Medulla oblongata (tissue), 1 donor: ENCODE measurements at regions not wholly inside any gene's neighbourhood (a gene's known extent, or its start where the extent isn't known, plus 50 kb on each side); places are given as distances from the start of the nearest gene placed in this dataset.
"Not testable (repeated sequence)": the region's sequence is repeated elsewhere in the genome, so short reads cannot be mapped to it uniquely, and the experiment has no call there.

Experiments used
- DNase-seq: peaks from one replicate; pipeline ENCODE4 v3.0.0-alpha.2; 2015; ENCODE audit errors: extremely low spot score

GRCh38 chr12:76664731-76665130 lies 99.2 kb upstream of the ZDHHC17 start:
- DNase-seq: no peak

DNA sequence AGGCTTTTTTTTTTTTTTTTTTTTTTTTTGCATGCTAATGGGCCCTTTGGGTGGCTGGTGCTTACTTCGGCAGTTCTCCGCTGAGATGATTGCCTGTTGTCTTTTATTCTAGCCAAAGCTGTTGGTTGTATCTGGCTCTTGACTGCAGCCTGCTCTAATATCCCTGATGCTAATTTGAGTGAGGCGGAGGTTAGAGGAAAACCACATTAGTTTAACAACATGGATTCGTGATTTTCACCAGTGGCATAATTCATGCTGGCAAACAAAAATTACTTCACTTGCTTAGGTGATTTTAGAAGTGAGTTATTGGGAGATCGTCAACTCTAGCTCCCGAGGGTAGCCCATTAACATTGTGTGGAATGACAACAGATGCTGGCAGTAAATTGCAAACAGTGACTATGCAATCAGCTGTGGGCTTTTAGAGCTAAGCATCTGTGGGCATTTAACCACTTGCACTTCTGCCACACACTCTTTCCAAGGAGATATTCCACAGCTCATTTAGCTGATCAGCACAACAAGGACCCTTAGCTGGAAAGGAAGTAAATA lies 97.6 kb upstream of the ZDHHC17 start:
- no peak for DNase-seq

DNA sequence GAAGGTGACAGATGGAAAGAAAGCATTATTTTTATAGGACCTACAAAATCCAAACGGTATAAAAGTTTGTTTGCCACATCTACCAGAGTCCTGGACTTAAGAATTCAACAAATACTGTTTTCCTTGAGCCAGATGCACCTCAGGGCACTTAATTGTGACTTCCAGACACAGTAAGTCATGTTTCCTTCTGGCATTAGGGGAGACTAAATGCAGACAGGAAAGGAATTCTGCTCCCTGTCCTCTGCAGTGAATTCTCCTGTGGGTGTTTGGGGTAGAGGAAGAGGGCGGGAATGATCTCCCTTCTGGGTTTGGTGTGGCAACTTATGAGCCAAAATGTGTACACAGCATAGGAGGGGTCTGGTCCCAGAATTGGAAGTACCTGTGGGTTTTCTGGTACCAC lies 93.9 kb upstream of the ZDHHC17 start:
- no peak for DNase-seq

DNA sequence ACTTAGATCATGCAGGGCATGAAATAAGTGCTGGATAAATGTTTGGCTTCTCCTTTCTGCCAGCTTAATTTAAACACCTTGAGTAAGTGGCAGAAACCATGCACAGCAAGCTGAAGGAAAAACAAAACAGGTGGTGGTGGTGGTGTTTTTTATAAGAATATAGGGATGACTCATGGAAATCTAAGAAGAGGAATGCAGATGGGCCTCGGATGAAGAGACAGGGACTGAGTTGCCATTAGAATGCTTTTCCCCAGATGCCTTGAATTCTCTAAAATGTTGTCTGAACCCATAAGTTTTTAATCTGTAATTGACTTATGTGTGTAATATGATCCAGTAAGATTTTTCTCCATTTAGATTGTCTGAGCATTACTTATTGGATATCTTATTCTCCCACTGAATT lies 93.1 kb upstream of the ZDHHC17 start:
- DNase-seq: no peak

DNA sequence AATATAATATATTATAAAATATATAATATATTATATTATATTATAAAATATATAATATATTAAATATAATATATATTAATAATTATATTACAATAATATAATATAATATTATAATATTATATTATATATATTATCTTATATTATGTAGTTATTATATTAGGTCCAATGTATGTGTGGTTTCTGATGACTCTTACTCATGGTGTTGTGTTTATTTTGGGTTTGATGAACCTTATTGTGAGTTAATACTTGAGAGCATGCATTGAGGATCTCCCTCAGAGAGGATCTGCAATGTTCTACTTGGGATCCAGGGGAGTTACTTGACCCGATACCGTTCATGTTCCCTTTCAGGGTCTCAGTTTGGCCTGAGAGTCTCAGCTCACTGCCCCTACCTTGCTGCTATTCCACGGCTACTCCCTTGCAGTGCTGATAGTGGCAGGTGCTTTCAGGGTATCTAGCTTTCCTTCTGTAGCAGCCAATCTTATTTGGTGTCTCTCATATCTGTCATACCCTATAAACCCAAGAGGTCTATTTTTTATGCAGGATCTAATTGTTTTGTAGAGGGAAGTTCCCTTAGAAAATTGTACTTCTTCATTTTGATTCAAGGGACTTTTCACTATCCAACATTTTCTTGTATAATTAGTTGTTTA lies 89.1 kb upstream of the ZDHHC17 start:
- no peak for DNase-seq

GRCh38 chr12:76676261-76676660 lies 87.7 kb upstream of the ZDHHC17 start:
- not testable (repeated sequence) for DNase-seq

GRCh38 chr12:76678992-76679391 lies 84.9 kb upstream of the ZDHHC17 start:
- DNase-seq: no peak

- DNase-seq: no peak
These were observed 84.1 kb upstream of the ZDHHC17 start for GRCh38 chr12:76679778-76680177.

GRCh38 chr12:76680940-76681339 lies 83.0 kb upstream of the ZDHHC17 start:
- no peak for DNase-seq

DNA sequence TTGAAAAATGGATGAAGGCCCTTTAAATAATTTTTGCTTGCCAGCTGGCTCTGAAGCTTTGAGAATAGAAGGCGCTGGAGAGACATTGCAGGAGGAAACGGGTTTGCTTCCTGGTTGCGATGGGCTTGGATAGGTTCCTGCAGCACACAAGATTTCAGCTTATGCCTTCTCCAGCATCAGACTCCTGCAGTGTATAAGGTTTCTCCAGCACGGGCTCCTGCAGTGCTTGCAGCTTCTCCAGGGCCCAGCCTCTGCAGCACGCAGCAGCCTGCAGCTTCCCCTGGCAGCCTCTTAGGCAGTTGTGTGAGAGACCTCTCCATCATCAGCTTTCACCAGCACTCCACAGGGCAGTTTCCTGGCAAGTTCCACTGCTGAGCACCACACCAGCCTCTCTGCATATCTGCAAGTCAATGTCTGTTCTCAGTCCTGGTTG lies 78.7 kb upstream of the ZDHHC17 start:
- DNase-seq: peak; percentile 55

GRCh38 chr12:76687981-76688380 lies 75.9 kb upstream of the ZDHHC17 start:
- DNase-seq: no peak

DNA sequence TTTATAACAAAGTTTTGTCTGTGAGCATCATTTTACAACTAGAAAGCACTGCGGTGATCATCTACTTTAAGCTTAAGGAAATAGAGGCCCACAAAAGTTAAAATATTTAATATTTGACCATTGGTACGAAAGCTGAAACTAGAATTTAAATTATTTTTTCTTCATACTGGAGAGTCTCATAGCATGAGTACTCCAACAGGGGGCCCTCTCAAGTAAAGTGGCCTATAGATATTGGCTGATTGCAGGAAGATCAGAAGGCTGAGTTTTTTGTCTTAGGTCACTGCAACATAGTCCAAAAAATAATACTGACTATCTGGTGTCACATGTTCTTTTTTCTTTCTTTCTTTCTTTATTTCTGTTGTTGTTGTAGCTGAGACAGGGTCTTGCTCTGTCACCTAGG lies 75.3 kb upstream of the ZDHHC17 start:
- DNase-seq: no peak

DNA sequence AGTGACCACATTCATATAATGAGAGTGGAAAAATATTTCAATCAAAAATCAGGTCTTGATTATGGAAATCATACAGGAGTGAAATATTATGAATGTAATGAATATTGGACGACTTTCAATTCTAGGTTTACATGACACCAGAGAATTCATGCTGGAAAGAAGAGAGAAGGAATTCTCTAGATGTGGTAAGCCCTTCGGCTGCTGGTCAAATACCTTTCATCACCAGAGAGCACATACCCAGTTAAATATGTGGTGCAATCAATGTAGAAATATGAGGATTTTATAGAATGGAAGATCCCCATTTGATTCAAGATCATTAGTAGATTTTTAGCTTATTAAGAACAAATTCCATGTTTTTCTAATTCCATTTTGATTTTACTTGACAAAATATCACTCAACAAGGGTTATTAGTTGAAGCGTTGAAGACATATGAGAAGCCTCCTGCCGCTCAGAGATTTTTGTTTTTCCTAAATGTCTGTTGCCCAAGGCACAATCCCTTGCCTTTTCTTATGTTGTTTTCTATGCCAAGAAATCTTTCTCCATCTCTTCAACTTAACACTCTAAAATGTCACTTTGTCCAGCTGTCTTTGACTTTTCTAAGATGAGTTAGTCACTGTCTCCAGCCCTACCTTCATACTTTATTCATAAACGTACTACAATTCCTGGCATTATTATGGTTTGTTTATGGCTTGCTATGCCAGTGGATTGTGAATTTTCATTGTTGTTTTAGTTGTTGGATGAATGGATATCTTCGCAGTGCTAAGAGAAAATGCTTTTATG lies 72.8 kb upstream of the ZDHHC17 start:
- DNase-seq: no peak

- no peak for DNase-seq
These were observed 71.1 kb upstream of the ZDHHC17 start for GRCh38 chr12:76692846-76693245.

- DNase-seq: no peak
These were observed 69.5 kb upstream of the ZDHHC17 start for GRCh38 chr12:76694369-76694768.

DNA sequence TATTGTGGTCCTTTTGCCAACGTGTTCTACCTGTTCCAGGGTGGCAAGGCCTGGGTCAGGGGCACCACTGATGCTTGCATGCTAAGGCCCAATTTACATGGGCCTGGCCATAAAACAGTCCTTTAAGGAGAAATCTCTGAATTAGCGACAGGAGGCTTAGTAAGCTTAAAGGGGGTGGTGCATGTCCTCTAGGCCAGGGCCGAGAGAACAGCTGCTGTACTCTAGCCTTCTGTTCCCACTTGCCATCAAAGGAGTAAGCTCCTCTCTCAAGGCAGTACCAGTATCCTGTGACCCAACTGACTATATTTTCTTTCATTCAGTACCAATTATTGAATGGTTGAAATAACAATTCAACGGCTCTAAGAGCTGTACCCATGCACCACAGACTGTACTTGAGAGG lies 67.7 kb upstream of the ZDHHC17 start:
- DNase-seq: no peak

DNA sequence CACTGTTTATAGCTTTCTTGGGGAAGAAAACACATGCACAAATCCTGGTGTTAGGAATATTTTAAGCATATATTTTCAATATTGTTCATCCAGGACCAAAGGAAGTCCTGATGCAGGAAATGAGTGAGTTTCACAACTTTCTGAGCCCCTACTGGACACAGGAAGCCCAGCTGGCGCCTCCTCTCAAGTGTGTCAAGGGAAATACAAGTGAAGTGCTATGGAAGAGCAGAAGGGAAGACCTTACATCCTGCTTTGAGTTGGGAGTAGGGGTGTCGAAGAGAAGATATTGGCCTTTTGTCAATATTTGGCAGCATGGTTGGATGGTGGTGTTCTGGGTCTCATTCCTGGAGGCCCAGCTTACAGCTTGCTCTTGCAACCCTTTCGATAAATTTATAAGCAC lies 66.1 kb upstream of the ZDHHC17 start:
- DNase-seq: no peak

GRCh38 chr12:76698316-76698715 lies 65.6 kb upstream of the ZDHHC17 start:
- DNase-seq: no peak

DNA sequence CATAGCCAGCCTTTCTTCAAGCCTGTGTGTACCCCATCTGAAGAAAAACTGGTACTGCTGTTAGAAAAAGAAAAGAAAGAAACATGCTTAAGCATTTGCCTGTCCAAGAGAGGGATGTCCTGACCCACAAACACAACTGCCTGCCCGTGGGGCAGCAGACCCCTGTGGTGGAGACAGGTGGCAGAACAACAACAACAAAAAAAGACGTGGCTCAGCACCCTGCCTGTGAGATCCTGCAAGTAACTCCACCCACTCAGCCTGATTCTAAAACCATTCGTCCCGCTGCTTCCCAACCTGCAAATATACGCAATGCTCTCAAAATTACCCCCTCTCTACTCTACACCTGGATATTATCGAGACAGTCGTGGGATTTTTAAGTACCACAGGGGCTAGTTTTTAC lies 64.9 kb upstream of the ZDHHC17 start:
- DNase-seq: no peak

DNA sequence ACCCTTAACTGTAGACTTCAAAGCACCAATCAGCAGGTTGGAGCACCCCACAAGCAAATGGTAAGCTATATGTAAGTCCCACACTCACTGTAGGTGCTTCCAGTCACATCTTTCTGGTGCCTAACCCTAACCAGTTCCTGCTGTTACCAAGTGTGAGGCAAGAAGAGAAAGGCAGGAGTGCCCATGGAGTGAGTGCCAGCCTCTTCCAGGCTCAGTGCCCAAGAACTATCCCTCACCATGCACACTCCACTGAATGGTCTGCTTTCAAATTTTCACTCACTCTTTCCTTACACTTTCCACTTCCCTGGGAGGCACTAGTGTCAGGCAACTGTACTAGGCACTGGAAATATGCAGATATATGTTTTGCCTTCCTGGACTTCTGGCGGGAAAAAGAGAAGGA lies 62.2 kb upstream of the ZDHHC17 start:
- DNase-seq: peak; percentile 41

- no peak for DNase-seq
These were observed 61.0 kb upstream of the ZDHHC17 start for GRCh38 chr12:76702946-76703345.

DNA sequence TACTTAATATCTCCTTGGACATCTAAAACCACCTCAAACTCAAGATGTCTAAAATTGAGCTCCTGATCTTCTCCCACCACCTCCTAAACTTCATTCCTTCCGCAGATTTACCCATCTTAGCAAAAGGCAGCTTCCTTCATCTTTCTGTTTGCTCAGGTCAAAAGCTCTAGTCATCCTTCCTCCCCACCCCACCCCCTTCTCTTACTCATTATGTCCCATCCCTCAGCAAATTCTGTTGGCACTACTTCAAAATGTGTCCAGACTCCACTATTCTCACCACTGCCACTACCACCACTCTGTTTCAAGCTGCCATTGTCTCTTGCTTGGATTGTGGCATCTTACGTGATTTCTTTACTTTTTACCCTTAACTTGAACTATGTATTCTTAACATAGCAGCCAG lies 59.2 kb upstream of the ZDHHC17 start:
- DNase-seq: no peak

- no peak for DNase-seq
These were observed 57.8 kb upstream of the ZDHHC17 start for GRCh38 chr12:76706101-76706500.
